Colonic mucosa (tissue), 4 donors: ENCODE measurements at regions not wholly inside any gene's neighbourhood (a gene's known extent, or its start where the extent isn't known, plus 50 kb on each side); places are given as distances from the start of the nearest gene placed in this dataset.

Experiments used
- DNase-seq: peaks from one replicate; pipeline ENCODE4 v3.0.0-alpha.2; 2020
- H3K27ac ChIP-seq: fragments of 200-600 bp; one replicate; pipeline ENCODE4 v1.8.0; 2021
- H3K27me3 ChIP-seq: fragments of 200-600 bp; one replicate; pipeline ENCODE4 v1.8.0; 2021
- H3K36me3 ChIP-seq: fragments of 200-600 bp; one replicate; pipeline ENCODE4 v1.8.0; 2021
- H3K4me1 ChIP-seq: fragments of 200-600 bp; one replicate; pipeline ENCODE4 v1.8.0; 2021; ENCODE audit warnings: mild to moderate bottlenecking
- H3K4me3 ChIP-seq: fragments of 200-600 bp; one replicate; pipeline ENCODE4 v1.8.0; 2021
- H3K9ac ChIP-seq, 2 donors: one replicate each; pipeline ENCODE4 v1.7.0; 2013; ENCODE audit warnings: control low read depth in 2 of 2, low read depth in 2 of 2, low read length in 2 of 2
- H3K9me3 ChIP-seq: fragments of 200-600 bp; one replicate; pipeline ENCODE4 v1.8.0; 2021
- intact Hi-C: fragments of 100-400 bp; cut with DNase I; formaldehyde crosslinking; loops from one replicate; pipeline ENCODE4 v1.14.1; 2022
- TF ChIP-seq, protein P1 (sequence below): fragments of 200-600 bp; IDR thresholded peaks from one replicate; pipeline ENCODE4 v1.8.0; 2022; ENCODE audit warnings: antibody characterized with exemption, mild to moderate bottlenecking
- donor health status: healthy.
- donor health status: DM: no; HTN: no; CAD: no.
- donor health status: DM: no; HTN: no; CAD: no.

DNA sequence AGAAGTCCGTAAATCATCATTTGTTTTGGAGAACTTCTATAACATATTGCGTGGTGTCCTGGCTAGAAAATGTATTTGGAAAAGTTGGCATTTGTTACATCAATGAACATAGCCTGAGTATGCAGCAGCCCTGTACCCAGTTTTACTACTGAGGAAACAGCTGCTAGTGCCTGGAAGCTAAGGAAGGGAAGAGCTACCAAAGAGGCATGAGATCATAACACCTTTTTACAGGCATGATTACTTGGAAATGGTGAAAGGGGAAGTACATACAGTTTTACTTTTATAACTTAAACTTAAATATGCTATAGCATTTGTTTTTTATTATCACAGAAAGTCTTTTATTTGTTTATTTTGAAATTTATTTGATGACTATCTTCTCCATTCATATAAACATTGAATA, 128.4 kb upstream of the MC4R start:
- intact Hi-C loops = no loop called here
- no peak overlapping the region for H3K27ac ChIP-seq
- no peak for DNase-seq
- no peaks in the 10 kb centered on the region for H3K4me1 ChIP-seq
- H3K27me3 ChIP-seq = no peaks in the 10 kb centered on the region
- H3K36me3 ChIP-seq = no peaks in the 10 kb centered on the region
- H3K9me3 ChIP-seq = no peaks in the 10 kb centered on the region
- H3K9ac ChIP-seq = no peak overlapping the region
- TF ChIP-seq, protein P1, sequence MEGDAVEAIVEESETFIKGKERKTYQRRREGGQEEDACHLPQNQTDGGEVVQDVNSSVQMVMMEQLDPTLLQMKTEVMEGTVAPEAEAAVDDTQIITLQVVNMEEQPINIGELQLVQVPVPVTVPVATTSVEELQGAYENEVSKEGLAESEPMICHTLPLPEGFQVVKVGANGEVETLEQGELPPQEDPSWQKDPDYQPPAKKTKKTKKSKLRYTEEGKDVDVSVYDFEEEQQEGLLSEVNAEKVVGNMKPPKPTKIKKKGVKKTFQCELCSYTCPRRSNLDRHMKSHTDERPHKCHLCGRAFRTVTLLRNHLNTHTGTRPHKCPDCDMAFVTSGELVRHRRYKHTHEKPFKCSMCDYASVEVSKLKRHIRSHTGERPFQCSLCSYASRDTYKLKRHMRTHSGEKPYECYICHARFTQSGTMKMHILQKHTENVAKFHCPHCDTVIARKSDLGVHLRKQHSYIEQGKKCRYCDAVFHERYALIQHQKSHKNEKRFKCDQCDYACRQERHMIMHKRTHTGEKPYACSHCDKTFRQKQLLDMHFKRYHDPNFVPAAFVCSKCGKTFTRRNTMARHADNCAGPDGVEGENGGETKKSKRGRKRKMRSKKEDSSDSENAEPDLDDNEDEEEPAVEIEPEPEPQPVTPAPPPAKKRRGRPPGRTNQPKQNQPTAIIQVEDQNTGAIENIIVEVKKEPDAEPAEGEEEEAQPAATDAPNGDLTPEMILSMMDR = no peak
- no peak overlapping the region for H3K4me3 ChIP-seq

DNA sequence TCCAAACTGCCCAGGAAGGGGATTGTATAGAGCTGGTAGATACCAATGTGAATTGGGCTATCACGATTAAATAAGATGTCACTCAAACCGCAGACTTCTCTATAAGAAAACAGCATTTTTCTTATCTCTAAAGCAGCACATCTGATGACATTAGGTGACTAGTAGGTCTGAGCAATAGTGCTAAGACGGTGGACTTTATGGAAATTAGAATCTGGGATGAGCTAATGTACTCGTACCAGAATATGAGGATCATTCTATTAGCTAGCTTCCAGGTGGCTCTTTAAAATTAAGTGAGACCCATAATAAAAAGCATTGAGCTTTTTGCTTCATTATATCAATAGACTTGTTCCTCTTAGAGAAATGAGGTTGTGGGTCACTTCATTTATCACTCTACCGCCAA, 130.0 kb upstream of the MC4R start:
- H3K9ac ChIP-seq = no peak overlapping the region
- no peaks in the 10 kb centered on the region for H3K4me1 ChIP-seq
- DNase-seq = no peak
- no peaks in the 10 kb centered on the region for H3K36me3 ChIP-seq
- H3K27ac ChIP-seq = no peak overlapping the region
- H3K4me3 ChIP-seq = no peak overlapping the region
- H3K9me3 ChIP-seq = no peaks in the 10 kb centered on the region
- intact Hi-C loops = no loop called here
- TF ChIP-seq, protein P1 = no peak
- H3K27me3 ChIP-seq = no peaks in the 10 kb centered on the region

DNA sequence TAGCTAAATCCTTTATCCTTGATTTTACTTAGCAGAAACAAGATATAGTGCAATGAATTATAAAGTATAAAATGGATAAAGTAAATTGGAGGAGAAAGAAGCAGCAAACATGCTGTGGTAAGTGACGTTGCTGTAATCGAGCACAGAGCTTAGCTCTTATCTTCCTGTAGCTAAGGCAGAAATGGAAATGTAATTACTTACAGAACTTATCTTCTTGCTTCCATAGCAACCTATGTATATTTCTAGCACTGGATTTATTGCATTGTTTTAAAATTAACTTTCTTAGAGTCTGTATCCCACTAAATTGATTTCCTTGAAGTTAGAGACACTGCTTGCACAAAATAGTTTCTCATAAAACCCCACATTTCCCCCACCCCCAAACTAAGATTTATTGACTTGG, 130.6 kb upstream of the MC4R start:
- intact Hi-C loops = no loop called here
- H3K9me3 ChIP-seq = no peaks in the 10 kb centered on the region
- H3K4me1 ChIP-seq = no peaks in the 10 kb centered on the region
- no peak for DNase-seq
- H3K27me3 ChIP-seq = no peaks in the 10 kb centered on the region
- H3K9ac ChIP-seq = no peak overlapping the region
- TF ChIP-seq, protein P1 = no peak
- no peak overlapping the region for H3K27ac ChIP-seq
- H3K4me3 ChIP-seq = no peak overlapping the region
- H3K36me3 ChIP-seq = no peaks in the 10 kb centered on the region

DNA sequence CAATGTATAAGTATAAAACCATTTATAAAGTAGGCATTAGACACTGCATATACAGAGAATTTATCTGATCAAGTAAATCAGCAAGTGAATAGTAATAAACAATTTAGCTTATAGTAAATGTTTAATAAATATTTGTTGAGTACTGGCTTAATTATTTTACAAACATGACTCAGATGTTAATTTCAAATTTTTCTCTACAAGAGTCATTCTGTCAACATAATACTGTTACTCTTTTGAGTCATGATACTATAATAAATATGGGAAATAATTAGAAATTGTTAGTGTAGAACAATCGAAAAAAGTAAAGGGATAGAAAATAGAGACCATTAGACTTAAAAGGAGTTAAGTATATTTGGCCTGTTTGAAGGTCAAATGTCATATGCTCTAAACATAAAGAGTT, 133.6 kb upstream of the MC4R start:
- intact Hi-C loops = no loop called here
- H3K4me3 ChIP-seq = no peak overlapping the region
- no peaks in the 10 kb centered on the region for H3K27me3 ChIP-seq
- no peaks in the 10 kb centered on the region for H3K36me3 ChIP-seq
- no peak overlapping the region for H3K9ac ChIP-seq
- no peak overlapping the region for H3K27ac ChIP-seq
- DNase-seq = no peak
- H3K9me3 ChIP-seq = no peaks in the 10 kb centered on the region
- TF ChIP-seq, protein P1 = no peak
- no peaks in the 10 kb centered on the region for H3K4me1 ChIP-seq

DNA sequence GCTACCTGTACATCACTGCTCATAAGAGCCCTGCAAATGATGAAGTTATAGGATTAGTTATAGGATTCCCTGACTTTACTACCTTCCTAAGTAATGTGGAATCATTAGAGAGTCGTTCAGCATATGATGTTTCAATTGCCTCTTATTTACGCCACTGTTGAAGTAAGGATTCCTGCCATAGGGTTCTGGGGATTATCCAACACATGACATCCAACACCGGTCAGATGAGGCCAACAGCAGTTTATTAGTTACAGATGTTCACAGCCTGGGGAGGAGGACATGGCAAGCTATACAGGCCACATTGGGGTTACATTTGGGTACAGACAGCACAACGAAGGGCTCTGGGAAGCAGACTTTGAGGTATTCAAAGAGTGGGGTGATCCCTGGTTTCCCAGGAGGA, 134.1 kb upstream of the MC4R start:
- H3K9ac ChIP-seq = no peak overlapping the region
- H3K27me3 ChIP-seq = no peaks in the 10 kb centered on the region
- no peaks in the 10 kb centered on the region for H3K4me1 ChIP-seq
- TF ChIP-seq, protein P1 = no peak
- intact Hi-C loops = no loop called here
- no peaks in the 10 kb centered on the region for H3K36me3 ChIP-seq
- no peaks in the 10 kb centered on the region for H3K9me3 ChIP-seq
- DNase-seq = no peak
- no peak overlapping the region for H3K4me3 ChIP-seq
- no peak overlapping the region for H3K27ac ChIP-seq

DNA sequence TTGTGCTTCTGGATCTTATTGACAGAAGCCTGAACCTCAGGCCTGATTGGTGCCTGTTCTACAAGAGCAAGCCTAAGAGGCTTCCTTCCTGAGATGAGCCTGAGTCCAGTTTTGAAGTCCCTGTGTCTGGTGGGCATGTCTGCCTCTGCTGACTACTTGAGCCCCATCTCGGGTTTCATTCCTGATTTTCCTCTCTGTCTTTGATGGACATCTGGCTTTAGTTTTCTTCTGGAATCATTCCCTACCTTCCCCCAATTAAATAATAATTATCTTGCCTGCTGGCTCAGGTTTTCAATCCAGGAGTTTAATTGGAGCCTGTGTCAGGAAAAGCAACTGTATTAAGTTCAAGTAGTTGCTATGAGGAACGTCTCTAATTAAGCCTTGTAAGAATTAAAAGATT, 135.5 kb upstream of the MC4R start:
- no peaks in the 10 kb centered on the region for H3K36me3 ChIP-seq
- H3K4me3 ChIP-seq = no peak overlapping the region
- no peaks in the 10 kb centered on the region for H3K4me1 ChIP-seq
- H3K27ac ChIP-seq = no peak overlapping the region
- no peaks in the 10 kb centered on the region for H3K9me3 ChIP-seq
- intact Hi-C loops = no loop called here
- H3K27me3 ChIP-seq = no peaks in the 10 kb centered on the region
- TF ChIP-seq, protein P1 = no peak
- no peak overlapping the region for H3K9ac ChIP-seq
- no peak for DNase-seq
